H9 (cell line): ENCODE measurements at regions not wholly inside any gene's neighbourhood (a gene's known extent, or its start where the extent isn't known, plus 50 kb on each side); places are given as distances from the start of the nearest gene placed in this dataset.

ENCODE experiments used
- DNase-seq: peaks from one replicate; pipeline ENCODE4 v3.0.0-alpha.2; 2017
- H2AFZ ChIP-seq: one replicate; pipeline ENCODE4 v1.6.1; 2013; ENCODE audit warnings: mild to moderate bottlenecking, low read length, control low read depth, moderate library complexity
- H2AK5ac ChIP-seq: 2 replicates; pipeline ENCODE4 v1.6.1; 2013; ENCODE audit warnings: low read length, control low read depth, mixed read lengths; ENCODE audit not compliant: insufficient read length
- H2BK120ac ChIP-seq: one replicate; pipeline ENCODE4 v1.6.1; 2013; ENCODE audit warnings: low read depth, mild to moderate bottlenecking, low read length, control low read depth, inconsistent platforms; ENCODE audit not compliant: poor library complexity, severe bottlenecking
- H2BK12ac ChIP-seq: 2 replicates; pipeline ENCODE4 v1.6.1; 2013; ENCODE audit warnings: low read length, control low read depth, mixed read lengths, low read depth; ENCODE audit not compliant: insufficient read length
- H2BK15ac ChIP-seq: 2 replicates; pipeline ENCODE4 v1.6.1; 2013; ENCODE audit warnings: low read depth, low read length, control low read depth
- H2BK20ac ChIP-seq: one replicate; pipeline ENCODE4 v1.6.1; 2013; ENCODE audit warnings: low read depth, mild to moderate bottlenecking, low read length, control low read depth, inconsistent platforms; ENCODE audit not compliant: poor library complexity, severe bottlenecking
- H2BK5ac ChIP-seq: 2 replicates; pipeline ENCODE4 v1.6.1; 2013; ENCODE audit warnings: low read length, control low read depth, mixed read lengths; ENCODE audit not compliant: insufficient read length
- H3K14ac ChIP-seq: 2 replicates; pipeline ENCODE4 v1.6.1; 2013; ENCODE audit warnings: low read length, control low read depth; ENCODE audit not compliant: insufficient read depth
- H3K18ac ChIP-seq: 2 replicates; pipeline ENCODE4 v1.6.1; 2013; ENCODE audit warnings: low read depth, mild to moderate bottlenecking, mixed read lengths, low read length, control low read depth; ENCODE audit not compliant: insufficient read length
- H3K23ac ChIP-seq: 2 replicates; pipeline ENCODE4 v1.6.1; 2013; ENCODE audit warnings: low read length, control low read depth, mixed read lengths, low read depth; ENCODE audit not compliant: insufficient read length
- H3K23me2 ChIP-seq: 2 replicates; pipeline ENCODE4 v1.6.1; 2013; ENCODE audit warnings: low read depth, mild to moderate bottlenecking, mixed read lengths, low read length, control low read depth; ENCODE audit not compliant: insufficient read length, poor library complexity, severe bottlenecking
- H3K27ac ChIP-seq: 2 replicates; pipeline ENCODE4 v1.5.1; 2013; ENCODE audit warnings: low read length, control low read depth, mixed read lengths, low read depth; ENCODE audit not compliant: insufficient read length
- H3K27me3 ChIP-seq: 2 replicates; pipeline ENCODE4 v1.6.1; 2013; ENCODE audit warnings: low read length, control low read depth, inconsistent platforms; ENCODE audit not compliant: insufficient read depth
- H3K4ac ChIP-seq: 2 replicates; pipeline ENCODE4 v1.6.1; 2013; ENCODE audit warnings: low read depth, mild to moderate bottlenecking, control low read depth, inconsistent platforms, low read length, moderate library complexity
- H3K4me1 ChIP-seq: 2 replicates; pipeline ENCODE4 v1.6.1; 2013; ENCODE audit warnings: low read length, control low read depth, inconsistent platforms; ENCODE audit not compliant: insufficient read depth
- H3K4me2 ChIP-seq: 2 replicates; pipeline ENCODE4 v1.6.1; 2013; ENCODE audit warnings: low read length, control low read depth, mixed read lengths; ENCODE audit not compliant: insufficient read length, insufficient read depth
- H3K56ac ChIP-seq: 2 replicates; pipeline ENCODE4 v1.6.1; 2013; ENCODE audit warnings: low read depth, mild to moderate bottlenecking, mixed read lengths, low read length, control low read depth; ENCODE audit not compliant: insufficient read length
- H3K79me1 ChIP-seq: 2 replicates; pipeline ENCODE4 v1.6.1; 2013; ENCODE audit warnings: low read depth, mild to moderate bottlenecking, moderate library complexity, low read length, control low read depth, inconsistent platforms; ENCODE audit not compliant: insufficient read depth, poor library complexity, severe bottlenecking
- H3K79me2 ChIP-seq: 2 replicates; pipeline ENCODE4 v1.6.1; 2013; ENCODE audit warnings: low read length, control low read depth, inconsistent platforms; ENCODE audit not compliant: insufficient read depth
- H3K9ac ChIP-seq: 2 replicates; pipeline ENCODE4 v1.6.1; 2013; ENCODE audit warnings: low read length, control low read depth, mixed read lengths; ENCODE audit not compliant: insufficient read length; ENCODE audit errors: extremely low read depth
- H3K9me3 ChIP-seq: one replicate; pipeline ENCODE4 v1.6.1; 2013; ENCODE audit warnings: low read depth, low read length, inconsistent platforms; ENCODE audit not compliant: control insufficient read depth
- H3T11ph ChIP-seq: one replicate; pipeline ENCODE4 v1.6.1; 2013; ENCODE audit warnings: mild to moderate bottlenecking, low read length, control low read depth, inconsistent platforms
- H4K20me1 ChIP-seq: one replicate; pipeline ENCODE4 v1.6.1; 2013; ENCODE audit not compliant: control insufficient read depth, insufficient read length, insufficient read depth
- H4K5ac ChIP-seq: 2 replicates; pipeline ENCODE4 v1.6.1; 2013; ENCODE audit warnings: low read depth, mild to moderate bottlenecking, mixed read lengths, low read length, control low read depth; ENCODE audit not compliant: insufficient read length
- H4K8ac ChIP-seq: replicated peaks from 2 replicates; pipeline ENCODE4 v1.6.1; 2013; ENCODE audit warnings: low read length, control low read depth, mixed read lengths, low read depth; ENCODE audit not compliant: insufficient read length
- H4K91ac ChIP-seq: 2 replicates; pipeline ENCODE4 v1.6.1; 2013; ENCODE audit warnings: low read depth, mild to moderate bottlenecking, moderate library complexity, mixed read lengths, low read length, control low read depth; ENCODE audit not compliant: insufficient read length
- H3K27ac Mint-ChIP-seq, 3 experiments: 2 replicates in 2 of 3; 3 replicates in 1 of 3; pipeline ENCODE4 v1.8.0; 2020 to 2021; ENCODE audit warnings: mixed read lengths in 3 of 3, mild to moderate bottlenecking in 1 of 3, moderate library complexity in 1 of 3
- H3K27me3 Mint-ChIP-seq: 2 replicates; pipeline ENCODE4 v1.8.0; 2021; ENCODE audit warnings: low read depth, mild to moderate bottlenecking, moderate library complexity, mixed read lengths
- H3K36me3 Mint-ChIP-seq, 3 experiments: 2 replicates in 2 of 3; 3 replicates in 1 of 3; pipeline ENCODE4 v1.8.0; 2020 to 2021; ENCODE audit warnings: low read depth in 3 of 3, mixed read lengths in 3 of 3; ENCODE audit not compliant: insufficient read depth in 1 of 3
- H3K4me1 Mint-ChIP-seq, 2 experiments: 2 replicates each; pipeline ENCODE4 v1.8.0; 2020; ENCODE audit warnings: mixed read lengths in 2 of 2
- H3K4me3 Mint-ChIP-seq, 2 experiments: 2 replicates in 1 of 2; 3 replicates in 1 of 2; pipeline ENCODE4 v1.8.0; 2020 to 2021; ENCODE audit warnings: mild to moderate bottlenecking in 2 of 2, mixed read lengths in 2 of 2, moderate library complexity in 1 of 2
- H3K9me3 Mint-ChIP-seq, 2 experiments: 2 replicates in 1 of 2; 3 replicates in 1 of 2; pipeline ENCODE4 v1.8.0; 2020; ENCODE audit warnings: mild to moderate bottlenecking in 2 of 2, mixed read lengths in 2 of 2, moderate library complexity in 1 of 2
- CTCF ChIP-seq: fragments of 200-600 bp; sonication (generic); conservative IDR thresholded peaks from 3 replicates; pipeline ENCODE4 v1.8.0; 2021; ENCODE audit warnings: antibody characterized with exemption, mild to moderate bottlenecking
- WGBS: extraction: QIAGEN DNeasy Blood & Tissue Kit; methylation state at CpG from one replicate; pipeline ENCODE4 v1.1.7; 2013; ENCODE audit warnings: missing lambda C conversion rate, low lambda C conversion rate, mixed read lengths; ENCODE audit not compliant: insufficient read length; ENCODE audit errors: extremely low coverage; 5-methylcytosine and 5-hydroxymethylcytosine counted together

- no peak overlapping the region for H2AFZ ChIP-seq
- no peak for DNase-seq
- H4K8ac ChIP-seq, result no peak overlapping the region
- H2BK5ac ChIP-seq, result no peak overlapping the region
- no peak overlapping the region for H3K9ac ChIP-seq
- no peaks in the 10 kb centered on the region for H3K79me1 ChIP-seq
- no peaks in the 10 kb centered on the region for H3K27me3 Mint-ChIP-seq
- H2BK20ac ChIP-seq, result no peak overlapping the region
- no peaks in the 10 kb centered on the region; the same call in 1 of the 2 replicates for H3K4me1 ChIP-seq
- no peak overlapping the region for H4K5ac ChIP-seq
- no peak overlapping the region for H2BK120ac ChIP-seq
- no peak for TF ChIP-seq CTCF
- peaks cover 5 to 7% of the 10 kb centered on the region in 2 experiments; a peak in 3 of 4 replicates for H3K4me1 Mint-ChIP-seq
- no peaks in the 10 kb centered on the region for H3K36me3 Mint-ChIP-seq
- H2AK5ac ChIP-seq, result no peak overlapping the region
- H3K4ac ChIP-seq, result no peak overlapping the region
- no peaks in the 10 kb centered on the region for H3K23me2 ChIP-seq
- H3K56ac ChIP-seq, result no peak overlapping the region
- H3K27me3 ChIP-seq, result no peaks in the 10 kb centered on the region
- no peak overlapping the region for H3K14ac ChIP-seq
- no peak overlapping the region for H2BK12ac ChIP-seq
- no peak overlapping the region for H3K4me3 Mint-ChIP-seq
- H3T11ph ChIP-seq, result no peak overlapping the region
- H4K20me1 ChIP-seq, result no peaks in the 10 kb centered on the region
- no peak overlapping the region for H2BK15ac ChIP-seq
- H3K27ac Mint-ChIP-seq, result no peak overlapping the region
- H4K91ac ChIP-seq, result no peak overlapping the region
- no peaks in the 10 kb centered on the region for H3K79me2 ChIP-seq
- H3K9me3 Mint-ChIP-seq, result no peaks in the 10 kb centered on the region
- no peak overlapping the region for H3K23ac ChIP-seq
- no peak overlapping the region for H3K27ac ChIP-seq
- no CpG with 5 or more reads among the region's 1 CpG for WGBS
- H3K9me3 ChIP-seq, result no peaks in the 10 kb centered on the region
- H3K4me2 ChIP-seq, result no peak overlapping the region
- no peak overlapping the region for H3K18ac ChIP-seq
Observed at GRCh38 chr7:94135180-94135579, 131.0 kb upstream of the BET1 start.
